ENCODE measurements at regions not wholly inside any gene's neighbourhood (a gene's known extent, or its start where the extent isn't known, plus 50 kb on each side); places are given as distances from the start of the nearest gene placed in this dataset.

Small RNAs in the stretch of these regions (small RNA-seq; reads per million reads assigned to genes)
- gene RNU6-617P = 0 reads per million in 2 experiments
